DOHH2 (cell line): ENCODE measurements at regions not wholly inside any gene's neighbourhood (a gene's known extent, or its start where the extent isn't known, plus 50 kb on each side); places are given as distances from the start of the nearest gene placed in this dataset.

Experiments used
- H3F3A ChIP-seq: fragments of 200-600 bp; sonication (generic), shearing (Covaris generic); 2 replicates; pipeline ENCODE4 v1.6.0; 2016; ENCODE audit warnings: antibody characterized with exemption, mild to moderate bottlenecking; ENCODE audit not compliant: control insufficient read depth, insufficient read depth
- H3K27ac ChIP-seq: fragments of 200-600 bp; sonication (generic); 2 replicates; pipeline ENCODE4 v1.5.1; 2014; ENCODE audit warnings: low read depth, mild to moderate bottlenecking, low read length, moderate library complexity
- H3K27me3 ChIP-seq: fragments of 200-600 bp; sonication (generic); 2 replicates; pipeline ENCODE4 v1.6.1; 2014; ENCODE audit warnings: mild to moderate bottlenecking, low read length, mixed read lengths; ENCODE audit not compliant: control insufficient read depth
- H3K36me3 ChIP-seq: fragments of 200-600 bp; sonication (generic); 2 replicates; pipeline ENCODE4 v1.6.1; 2014; ENCODE audit warnings: mild to moderate bottlenecking, low read length, moderate library complexity, mixed read lengths; ENCODE audit not compliant: control insufficient read depth
- H3K4me1 ChIP-seq: fragments of 200-600 bp; sonication (generic); 2 replicates; pipeline ENCODE4 v1.6.1; 2014; ENCODE audit warnings: mild to moderate bottlenecking, low read length, mixed read lengths; ENCODE audit not compliant: control insufficient read depth
- H3K4me2 ChIP-seq: fragments of 200-600 bp; sonication (generic); 2 replicates; pipeline ENCODE4 v1.6.0; 2014; ENCODE audit warnings: mild to moderate bottlenecking, low read length, moderate library complexity
- H3K4me3 ChIP-seq: fragments of 200-600 bp; sonication (generic); 2 replicates; pipeline ENCODE4 v1.5.1; 2014; ENCODE audit warnings: mild to moderate bottlenecking, low read length, mixed read lengths
- H3K79me2 ChIP-seq: fragments of 200-600 bp; sonication (generic); 2 replicates; pipeline ENCODE4 v1.6.1; 2014; ENCODE audit warnings: mild to moderate bottlenecking, low read length, mixed read lengths; ENCODE audit not compliant: control insufficient read depth
- H3K9me2 ChIP-seq: fragments of 200-600 bp; sonication (generic); replicated peaks from 2 replicates; pipeline ENCODE4 v1.6.1; 2014; ENCODE audit warnings: mild to moderate bottlenecking, low read length, mixed read lengths; ENCODE audit not compliant: control insufficient read depth
- H3K9me3 ChIP-seq: fragments of 200-600 bp; sonication (generic); 2 replicates; pipeline ENCODE4 v1.6.1; 2014; ENCODE audit warnings: antibody characterized with exemption, low read length, mixed read lengths; ENCODE audit not compliant: control insufficient read depth, insufficient read depth
- H4K20me1 ChIP-seq: fragments of 200-600 bp; sonication (generic); 2 replicates; pipeline ENCODE4 v1.6.0; 2014; ENCODE audit warnings: low read depth, mild to moderate bottlenecking, antibody characterized with exemption, low read length, moderate library complexity; ENCODE audit not compliant: control insufficient read depth, insufficient read depth
- EZH2phosphoT487 ChIP-seq: fragments of 200-600 bp; sonication (generic); IDR thresholded peaks from 2 replicates; pipeline ENCODE4 v1.6.1; 2017; ENCODE audit warnings: borderline replicate concordance, mild to moderate bottlenecking, antibody characterized with exemption, low read length, moderate library complexity, mixed read lengths
- TF ChIP-seq, protein P1 (sequence below): fragments of 200-600 bp; sonication (generic); IDR thresholded peaks from one replicate; pipeline ENCODE4 v1.5.1; 2014; ENCODE audit warnings: antibody characterized with exemption, mild to moderate bottlenecking, low read depth, low read length; ENCODE audit not compliant: poor library complexity, severe bottlenecking

GRCh38 chr10:2701802-2702201 is 365.5 kb upstream of the PFKP start:
- 0 out of 2 replicates have a peak, but pooled peaks cover 5% of the 10 kb centered on the region for H3K4me1 ChIP-seq
- no peaks in the 10 kb centered on the region for H3K9me2 ChIP-seq
- no peak overlapping the region for H3K4me3 ChIP-seq
- H3K9me3 ChIP-seq: no peaks in the 10 kb centered on the region
- no peaks in the 10 kb centered on the region for H3K36me3 ChIP-seq
- no peak overlapping the region for H3K27ac ChIP-seq
- no peaks in the 10 kb centered on the region for H3K79me2 ChIP-seq
- no peaks in the 10 kb centered on the region for H3K27me3 ChIP-seq
- TF ChIP-seq EZH2phosphoT487: no peak
- TF ChIP-seq, protein P1, sequence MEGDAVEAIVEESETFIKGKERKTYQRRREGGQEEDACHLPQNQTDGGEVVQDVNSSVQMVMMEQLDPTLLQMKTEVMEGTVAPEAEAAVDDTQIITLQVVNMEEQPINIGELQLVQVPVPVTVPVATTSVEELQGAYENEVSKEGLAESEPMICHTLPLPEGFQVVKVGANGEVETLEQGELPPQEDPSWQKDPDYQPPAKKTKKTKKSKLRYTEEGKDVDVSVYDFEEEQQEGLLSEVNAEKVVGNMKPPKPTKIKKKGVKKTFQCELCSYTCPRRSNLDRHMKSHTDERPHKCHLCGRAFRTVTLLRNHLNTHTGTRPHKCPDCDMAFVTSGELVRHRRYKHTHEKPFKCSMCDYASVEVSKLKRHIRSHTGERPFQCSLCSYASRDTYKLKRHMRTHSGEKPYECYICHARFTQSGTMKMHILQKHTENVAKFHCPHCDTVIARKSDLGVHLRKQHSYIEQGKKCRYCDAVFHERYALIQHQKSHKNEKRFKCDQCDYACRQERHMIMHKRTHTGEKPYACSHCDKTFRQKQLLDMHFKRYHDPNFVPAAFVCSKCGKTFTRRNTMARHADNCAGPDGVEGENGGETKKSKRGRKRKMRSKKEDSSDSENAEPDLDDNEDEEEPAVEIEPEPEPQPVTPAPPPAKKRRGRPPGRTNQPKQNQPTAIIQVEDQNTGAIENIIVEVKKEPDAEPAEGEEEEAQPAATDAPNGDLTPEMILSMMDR: no peak
- H4K20me1 ChIP-seq: no peaks in the 10 kb centered on the region
- no peak overlapping the region for H3K4me2 ChIP-seq
- H3F3A ChIP-seq: no peaks in the 10 kb centered on the region

DNA sequence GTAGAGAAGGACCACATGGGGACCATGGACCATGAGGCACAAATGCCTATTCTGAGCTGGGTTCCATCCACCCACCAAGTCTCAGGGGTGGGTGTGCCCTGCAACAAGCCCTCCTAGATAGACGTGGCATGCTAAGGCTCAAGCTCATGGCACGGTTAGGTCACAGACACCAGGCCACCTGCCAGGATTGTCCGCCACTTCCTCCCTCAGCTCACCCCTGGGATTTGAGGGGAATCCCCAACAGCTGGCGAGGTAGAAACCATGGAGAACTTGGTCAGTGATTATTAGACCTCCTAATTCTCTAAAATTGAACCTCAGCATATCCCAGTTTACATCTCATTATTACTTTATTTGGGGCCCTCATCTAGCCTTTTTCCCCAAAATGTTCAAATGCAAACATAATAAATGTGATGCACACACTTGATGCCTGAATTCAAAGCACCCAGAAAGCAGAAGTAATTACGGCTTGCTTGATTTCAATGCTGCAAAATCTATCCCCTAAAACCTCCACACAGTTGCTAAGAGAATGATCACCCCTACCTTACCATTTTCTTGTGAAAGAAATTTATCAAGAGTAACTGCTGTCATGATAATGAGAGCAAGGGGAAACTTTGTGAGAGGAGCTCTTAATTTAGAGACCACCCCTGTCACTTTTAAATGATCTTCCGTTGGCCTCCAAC is 366.6 kb upstream of the PFKP start:
- Histone ChIP-seq H3K9me2 (no peaks in the 10 kb centered on the region), H3K27ac (no peak overlapping the region)

GRCh38 chr10:2688958-2689357 is 378.4 kb upstream of the PFKP start:
- Histone ChIP-seq H4K20me1 (no peaks in the 10 kb centered on the region), H3K36me3 (no peaks in the 10 kb centered on the region), H3K4me3 (no peak overlapping the region), H3K4me1 (no peaks in the 10 kb centered on the region), H3K79me2 (no peaks in the 10 kb centered on the region), H3K4me2 (no peak overlapping the region), H3K27me3 (no peaks in the 10 kb centered on the region), H3K27ac (no peak overlapping the region), H3F3A (no peaks in the 10 kb centered on the region), H3K9me3 (no peaks in the 10 kb centered on the region), H3K9me2 (no peaks in the 10 kb centered on the region)
- TF ChIP-seq, protein P1: no peak
- TF ChIP-seq EZH2phosphoT487: no peak

More for the DNA sequence above, 366.6 kb upstream of the PFKP start:
- no peaks in the 10 kb centered on the region for H3F3A ChIP-seq
- H3K79me2 ChIP-seq: no peaks in the 10 kb centered on the region
- no peaks in the 10 kb centered on the region for H4K20me1 ChIP-seq
- H3K4me2 ChIP-seq: no peak overlapping the region
- H3K9me3 ChIP-seq: no peaks in the 10 kb centered on the region
- TF ChIP-seq, protein P1: no peak
- TF ChIP-seq EZH2phosphoT487: no peak
- H3K4me3 ChIP-seq: no peak overlapping the region
- 0 out of 2 replicates have a peak, but pooled peaks cover 5% of the 10 kb centered on the region for H3K4me1 ChIP-seq
- H3K27me3 ChIP-seq: no peaks in the 10 kb centered on the region
- H3K36me3 ChIP-seq: no peaks in the 10 kb centered on the region
